GM21619 (cell line): ENCODE measurements at regions not wholly inside any gene's neighbourhood (a gene's known extent, or its start where the extent isn't known, plus 50 kb on each side); places are given as distances from the start of the nearest gene placed in this dataset.
"Not testable (repeated sequence)": the region's sequence is repeated elsewhere in the genome, so short reads cannot be mapped to it uniquely, and the experiment has no call there.

Source experiments
- ATAC-seq: cut with Tn5 transposase; IDR thresholded peaks from one replicate; pipeline ENCODE4 v1.9.1; 2021; ENCODE audit not compliant: unreplicated experiment

DNA sequence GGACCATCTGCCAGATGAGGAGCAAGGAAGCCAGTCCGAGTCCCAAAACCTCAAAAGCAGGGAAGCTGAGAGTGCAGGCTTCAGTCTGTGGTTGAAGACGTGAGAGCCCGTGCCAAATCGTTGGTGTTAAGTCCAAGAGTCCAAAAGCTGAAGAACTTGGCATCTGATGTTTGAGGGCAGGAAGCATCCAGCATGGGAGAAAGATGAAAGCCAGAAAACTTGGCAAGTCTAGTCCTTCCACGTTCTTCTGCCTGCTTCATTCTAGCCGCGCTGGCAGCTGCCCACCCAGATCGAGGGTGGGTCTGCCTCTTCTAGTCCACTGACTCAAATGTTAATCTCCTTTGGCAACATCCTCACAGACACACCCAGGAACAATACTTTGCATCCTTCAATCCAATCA lies 293.8 kb downstream of the RDH14 start:
- ATAC-seq = not testable (repeated sequence)

DNA sequence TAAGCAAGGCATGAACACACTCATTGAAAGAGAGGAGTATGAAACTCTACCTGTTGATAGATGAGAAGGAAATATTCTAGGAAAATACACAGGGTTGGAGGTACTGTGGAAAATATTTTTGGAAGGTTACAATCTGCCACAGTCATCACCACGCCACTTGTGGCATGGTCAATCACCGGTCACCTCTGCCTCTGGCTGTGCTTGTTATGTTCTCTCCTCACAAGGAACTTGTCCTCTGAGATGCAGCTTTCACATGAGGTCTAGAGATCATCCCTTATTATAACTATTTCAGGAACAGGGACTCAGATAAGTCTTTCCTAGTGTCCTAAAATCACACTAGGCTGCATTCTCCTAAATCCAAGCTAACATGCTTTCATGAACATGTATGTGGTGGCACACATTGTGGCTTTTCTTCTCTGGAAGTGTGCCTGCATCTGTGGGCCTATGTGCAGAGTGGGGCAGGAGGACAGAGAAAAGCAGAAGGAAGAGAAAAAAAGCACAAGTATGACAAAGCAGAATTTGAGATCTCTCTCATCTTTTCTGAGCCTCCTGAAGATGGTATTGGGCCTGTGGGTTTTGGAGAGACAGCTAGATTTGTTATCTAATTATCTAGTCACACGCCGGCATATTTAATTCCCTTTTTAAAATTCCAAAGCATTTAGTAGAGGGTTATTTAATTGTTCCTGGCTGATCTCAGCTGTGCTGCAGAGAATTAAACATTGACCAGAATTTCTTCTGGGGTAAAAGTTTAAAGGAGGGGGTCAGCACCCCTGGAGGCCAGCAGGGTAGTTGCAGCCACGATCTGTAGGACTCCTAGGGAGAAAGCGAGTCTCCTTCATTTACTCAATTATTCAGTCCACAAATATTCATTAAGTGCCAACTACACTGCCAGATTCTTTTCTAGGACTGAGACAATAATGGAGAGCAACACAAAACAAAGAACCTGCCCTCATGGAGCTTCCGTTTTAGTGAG lies 294.6 kb downstream of the RDH14 start:
- no peak for ATAC-seq

DNA sequence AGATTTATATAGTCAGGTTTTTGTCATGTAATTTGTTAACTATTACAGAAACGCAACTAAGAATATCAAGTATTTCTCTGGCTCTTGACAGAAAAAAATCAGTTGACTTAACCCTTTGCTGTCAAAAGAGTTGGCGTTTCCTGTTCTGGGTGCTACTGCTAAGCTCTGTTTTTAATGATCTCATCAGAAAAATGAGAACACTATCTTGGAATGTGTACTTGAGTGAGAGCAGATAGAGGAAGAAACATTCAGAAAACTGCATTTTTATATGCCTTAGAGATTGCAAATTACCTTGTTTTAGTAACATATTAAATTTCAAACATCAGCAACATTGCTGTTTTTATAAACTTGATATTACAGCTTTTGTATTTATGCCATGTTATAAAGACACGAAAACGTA lies 297.9 kb downstream of the RDH14 start:
- no peak for ATAC-seq

DNA sequence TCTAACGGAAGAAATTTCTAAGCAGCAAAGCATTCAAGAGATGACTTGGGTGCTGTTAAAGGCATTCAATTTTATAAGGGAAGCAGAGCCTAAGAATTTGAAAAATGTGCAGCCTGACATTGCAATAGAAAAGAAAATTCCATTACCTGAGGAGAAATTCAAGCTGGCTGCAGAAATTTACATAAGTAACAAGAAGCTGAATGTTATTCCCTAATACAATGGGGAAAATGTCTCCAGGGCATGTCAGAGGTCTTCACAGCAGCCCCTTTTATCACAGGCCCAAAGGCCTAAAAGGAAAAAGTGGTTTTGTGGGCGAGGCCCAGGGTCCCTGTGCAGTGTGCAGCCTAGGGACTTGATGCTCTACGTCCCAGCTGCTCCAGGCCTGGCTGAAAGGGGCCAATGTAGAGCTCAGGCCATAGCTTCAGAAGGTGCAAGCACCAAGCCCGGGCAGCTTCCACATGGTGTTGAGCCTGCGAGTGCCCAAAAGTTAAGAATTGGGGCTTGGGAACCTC lies 306.7 kb downstream of the RDH14 start:
- ATAC-seq = no peak

DNA sequence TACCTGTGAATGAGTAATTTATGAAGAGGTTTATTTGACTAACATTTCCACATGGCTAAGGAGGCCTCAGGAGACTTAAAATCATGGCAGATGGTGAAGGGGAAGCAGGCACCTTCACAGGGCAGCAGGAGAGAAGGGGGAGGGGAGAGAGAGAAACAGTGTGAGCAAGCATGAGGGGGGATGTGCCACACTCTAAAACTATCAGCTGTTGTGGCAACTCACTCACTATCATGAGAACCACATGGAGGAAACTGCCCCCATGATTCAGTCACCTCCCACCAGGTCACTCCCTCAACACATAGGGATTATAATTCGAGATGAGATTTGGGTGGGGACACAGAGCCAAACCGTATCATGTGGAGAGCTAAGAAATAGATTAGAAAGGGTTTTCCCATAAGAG lies 309.0 kb downstream of the RDH14 start:
- ATAC-seq = no peak

DNA sequence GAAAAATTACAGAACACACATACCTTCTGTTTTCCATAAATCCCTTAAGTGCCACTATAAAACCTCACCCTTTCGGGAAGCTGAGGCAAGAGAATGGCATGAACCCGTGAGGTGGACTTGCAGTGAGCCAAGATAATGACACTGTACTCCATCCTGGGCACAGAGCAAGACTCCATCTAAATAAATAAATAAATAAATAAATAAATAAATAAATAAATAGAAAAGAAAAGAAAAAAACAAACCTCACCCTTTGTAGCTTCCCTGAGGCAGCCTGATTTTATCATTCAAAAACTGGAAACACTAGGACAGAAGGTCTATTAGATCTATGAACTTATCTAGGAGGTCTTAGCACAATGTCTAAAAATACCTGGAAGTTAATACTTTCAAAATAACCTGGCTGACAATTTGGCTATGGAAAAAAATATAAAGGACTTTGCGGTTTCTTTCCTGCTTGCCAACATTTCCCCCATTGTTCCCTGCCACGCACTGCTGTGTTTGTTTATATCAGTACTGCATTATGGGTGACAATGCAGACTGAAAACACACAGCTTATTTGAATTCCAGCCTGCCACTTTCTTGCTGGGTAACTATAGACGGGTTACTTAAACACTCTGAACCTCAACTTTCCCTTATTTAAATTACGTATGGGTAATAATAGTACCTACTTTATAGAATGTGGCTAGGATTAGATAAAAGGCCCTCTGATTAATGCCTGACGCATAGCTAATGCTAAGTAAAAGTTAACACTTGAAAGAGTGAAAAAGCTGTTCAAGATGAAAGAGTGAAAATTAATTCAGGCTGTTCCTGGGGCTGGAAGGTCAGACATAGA lies 313.0 kb downstream of the RDH14 start:
- no peak for ATAC-seq

DNA sequence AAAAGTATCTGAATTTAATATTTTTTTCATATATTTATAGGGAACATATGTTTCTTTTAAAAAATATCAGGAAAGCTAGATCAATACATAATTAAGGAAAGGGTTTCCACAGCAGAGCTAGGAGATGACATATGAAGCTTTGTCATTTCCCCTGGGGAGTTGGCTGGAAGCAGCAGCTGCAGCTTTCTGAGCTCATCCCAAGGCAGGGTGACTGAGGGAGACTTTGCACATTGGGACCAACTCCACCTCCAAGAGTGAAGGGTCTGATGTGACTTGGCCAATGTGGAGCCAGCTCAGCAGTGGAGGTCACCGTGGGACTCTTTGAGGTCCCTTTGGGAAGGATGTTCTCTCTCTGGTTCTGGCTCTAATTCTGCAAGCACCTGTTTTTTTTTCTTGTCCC lies 315.1 kb downstream of the RDH14 start:
- no peak for ATAC-seq

DNA sequence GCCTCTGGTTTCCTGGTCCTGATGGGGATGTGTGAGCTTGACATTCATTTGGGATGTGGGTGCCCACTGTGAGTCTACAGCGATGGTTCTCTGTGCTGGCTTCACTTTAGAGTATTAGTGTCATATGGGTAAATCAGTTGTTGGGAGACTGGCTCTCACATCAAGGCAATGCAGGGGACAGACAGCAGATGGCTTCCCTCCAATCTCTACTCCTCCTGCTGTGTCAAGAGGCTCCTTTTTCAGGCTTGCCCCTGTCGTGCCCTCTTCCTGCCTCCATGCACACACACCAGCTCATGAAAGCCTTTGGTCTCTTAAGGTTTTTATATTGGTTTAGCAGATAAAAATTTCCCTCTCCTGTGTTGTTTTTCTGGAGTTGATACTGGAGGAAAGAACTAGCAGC lies 315.6 kb downstream of the RDH14 start:
- no peak for ATAC-seq

DNA sequence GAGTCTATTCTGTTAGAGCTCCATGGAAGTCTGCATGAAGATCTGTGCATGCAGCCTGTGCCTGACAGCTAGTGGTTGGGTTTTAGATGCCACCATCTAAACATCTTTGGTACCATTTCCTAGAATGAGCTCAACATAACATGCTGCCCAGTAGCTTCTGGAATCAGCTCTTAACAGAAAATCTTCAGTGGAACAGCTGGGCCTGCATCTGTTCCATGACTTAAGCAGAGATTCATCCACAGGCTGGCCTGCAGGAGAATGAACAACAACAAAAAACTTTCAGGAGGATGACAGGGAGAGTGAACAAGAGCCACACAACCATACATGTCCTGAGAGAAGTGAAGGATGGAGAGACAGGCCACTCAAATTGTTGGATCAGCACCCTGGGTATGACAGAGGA lies 316.6 kb downstream of the RDH14 start:
- no peak for ATAC-seq

DNA sequence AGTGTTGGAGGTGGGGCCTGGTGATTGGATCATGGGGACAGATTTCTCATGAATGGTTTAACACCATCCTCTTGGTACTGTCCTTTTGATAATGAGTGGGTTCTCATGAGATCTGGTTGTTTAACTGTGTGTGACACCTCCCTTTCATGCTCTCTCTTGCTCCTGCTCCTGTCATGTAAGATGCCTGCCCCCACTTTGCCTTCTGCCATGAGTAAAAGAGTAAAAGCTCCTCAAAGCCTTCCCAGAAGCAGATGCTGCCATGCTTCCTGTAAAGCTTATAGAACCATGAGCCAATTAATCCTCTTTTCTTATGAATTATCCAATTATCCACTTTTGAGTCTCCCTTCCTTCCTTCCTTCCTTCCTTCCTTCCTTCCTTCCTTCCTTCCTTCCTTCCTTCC lies 317.7 kb downstream of the RDH14 start:
- no peak for ATAC-seq

DNA sequence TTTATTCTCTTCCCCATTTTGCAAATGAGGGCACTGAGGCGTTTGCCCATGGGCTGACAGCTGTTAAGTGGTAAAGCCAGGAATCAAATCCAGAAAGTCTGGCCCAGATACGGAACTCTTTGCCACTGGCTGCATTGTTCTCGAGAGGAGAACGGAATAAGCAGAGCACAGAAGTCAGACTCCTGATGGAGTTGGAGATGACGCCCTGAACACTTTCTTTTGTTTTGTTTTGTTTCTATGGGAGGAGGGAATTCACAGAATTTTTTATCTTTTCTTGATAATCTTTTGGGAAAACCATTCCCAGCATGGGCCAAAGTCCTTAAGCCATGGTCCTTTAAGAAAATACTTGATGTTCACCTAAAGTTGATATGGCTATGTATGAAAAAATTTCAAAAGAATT lies 322.2 kb downstream of the RDH14 start:
- no peak for ATAC-seq

DNA sequence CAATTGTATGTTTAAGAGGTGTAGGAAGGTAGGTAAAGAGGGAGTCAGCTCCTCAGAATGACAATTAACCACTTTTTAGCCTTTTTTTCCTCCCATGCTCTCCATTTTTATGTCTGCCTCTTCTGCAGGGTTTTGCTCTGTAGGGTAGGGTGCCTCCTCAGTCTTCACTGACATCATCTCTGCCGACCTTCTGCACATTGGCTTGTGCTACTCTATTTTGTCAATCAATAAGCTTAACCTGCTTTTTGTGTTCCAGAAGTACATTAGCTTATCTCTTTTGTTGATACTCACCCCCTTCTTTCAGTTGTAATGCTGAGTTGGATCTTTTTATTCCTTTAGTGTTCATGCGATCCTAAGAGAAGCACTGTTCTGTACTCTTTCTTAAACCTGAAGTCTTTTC lies 323.2 kb downstream of the RDH14 start:
- ATAC-seq = no peak

DNA sequence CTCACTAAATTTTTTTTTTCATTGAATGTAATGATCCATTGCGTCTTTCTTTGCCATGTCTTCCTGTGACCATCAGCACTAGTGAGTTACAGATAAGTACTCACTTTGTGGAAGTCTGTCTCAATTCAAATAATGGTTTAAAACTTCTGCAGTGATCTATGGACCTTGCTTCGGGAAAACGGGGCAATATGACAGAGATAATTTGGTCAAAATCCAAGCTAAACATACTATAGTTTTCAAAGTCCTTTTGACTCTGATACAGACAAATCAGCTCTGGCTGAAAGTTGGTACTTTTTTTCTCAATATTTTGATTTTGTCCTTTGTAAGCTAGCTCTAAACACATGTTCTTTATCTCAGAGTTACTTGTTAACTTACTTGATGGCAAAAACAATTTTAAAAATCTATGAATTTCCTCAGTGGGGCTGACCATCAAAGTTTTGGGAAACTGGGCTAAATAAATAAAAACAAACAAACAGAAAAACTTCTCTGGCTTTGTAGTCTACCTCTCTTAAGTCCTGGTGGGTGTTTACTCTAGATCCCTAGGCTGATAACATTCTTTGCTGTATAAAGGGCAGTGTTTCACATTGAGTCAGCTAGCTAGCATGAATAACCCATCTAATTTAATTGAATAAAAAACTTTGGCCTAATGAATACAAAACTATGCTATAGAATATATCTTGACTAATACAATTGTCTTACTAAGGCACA lies 327.6 kb downstream of the RDH14 start:
- ATAC-seq = no peak

DNA sequence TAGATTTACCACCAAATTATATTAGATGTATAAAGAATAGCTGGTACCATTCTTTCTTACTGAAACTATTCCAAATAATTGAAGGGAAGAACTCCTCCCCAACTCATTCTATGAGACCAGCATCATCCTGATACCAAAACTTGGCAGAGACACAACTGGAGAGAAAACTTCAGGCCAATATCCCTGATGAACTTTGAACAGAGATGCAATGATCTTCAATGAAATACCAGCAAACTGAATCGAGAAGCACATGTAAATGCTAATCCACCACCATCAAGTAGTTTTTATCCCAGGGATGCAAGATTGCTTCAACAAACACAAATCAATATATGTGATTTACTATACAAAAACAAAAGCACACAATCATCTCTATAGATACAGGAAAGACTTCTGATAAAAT lies 329.8 kb downstream of the RDH14 start:
- no peak for ATAC-seq

DNA sequence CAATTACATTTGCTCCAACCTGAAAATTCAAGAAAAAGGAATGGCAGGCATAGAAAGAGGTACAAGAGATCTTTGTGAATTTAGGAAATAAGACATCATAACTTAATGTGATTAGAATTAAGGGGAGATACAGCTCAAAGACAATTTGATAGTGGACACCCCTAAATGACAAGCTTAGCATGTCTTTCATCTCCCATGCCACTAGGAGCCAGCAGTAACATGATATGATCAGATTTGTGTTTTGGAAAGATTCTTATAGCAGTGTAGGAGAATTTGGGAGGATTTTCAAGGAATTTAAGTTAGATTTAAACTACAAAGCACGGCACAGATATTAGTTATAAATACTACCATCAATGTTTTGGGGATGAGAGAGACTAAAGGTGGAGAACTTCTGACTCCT lies 340.8 kb downstream of the RDH14 start:
- ATAC-seq = no peak

DNA sequence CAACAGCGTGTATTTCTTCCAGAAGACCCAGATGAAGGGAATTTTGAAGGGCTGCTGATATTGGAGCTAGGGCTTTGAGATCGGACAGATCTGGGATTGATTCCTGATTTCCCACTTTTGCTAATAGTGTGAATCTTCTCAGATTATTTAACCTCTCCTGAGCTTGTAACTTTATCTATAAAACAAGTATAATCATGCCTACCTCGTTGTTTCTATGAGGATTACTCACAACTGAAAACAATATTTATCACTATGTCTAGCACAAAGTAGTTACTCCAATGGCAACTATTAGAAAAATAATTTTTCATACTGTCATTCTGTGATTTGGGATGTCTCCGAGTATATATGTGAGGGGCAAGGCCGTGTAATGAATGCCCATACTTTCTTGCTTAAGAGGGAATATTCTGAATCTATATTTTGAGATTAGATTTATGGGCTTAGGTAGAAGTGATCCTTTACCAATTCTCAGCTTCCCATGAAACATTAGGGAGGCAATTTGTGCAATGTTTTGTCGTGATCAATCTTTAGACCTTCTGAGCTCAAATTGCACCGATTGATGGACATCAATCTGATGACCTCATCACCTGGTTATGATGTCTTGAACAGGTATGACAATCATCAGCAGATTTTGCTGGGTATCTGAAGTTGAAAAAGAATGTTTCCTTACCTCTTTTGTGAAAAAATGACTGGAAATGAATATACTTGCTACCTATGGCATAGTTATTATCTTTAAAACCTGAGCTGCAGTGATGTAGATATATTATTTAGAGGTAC lies 339.9 kb downstream of the KCNS3 start:
- ATAC-seq = no peak

DNA sequence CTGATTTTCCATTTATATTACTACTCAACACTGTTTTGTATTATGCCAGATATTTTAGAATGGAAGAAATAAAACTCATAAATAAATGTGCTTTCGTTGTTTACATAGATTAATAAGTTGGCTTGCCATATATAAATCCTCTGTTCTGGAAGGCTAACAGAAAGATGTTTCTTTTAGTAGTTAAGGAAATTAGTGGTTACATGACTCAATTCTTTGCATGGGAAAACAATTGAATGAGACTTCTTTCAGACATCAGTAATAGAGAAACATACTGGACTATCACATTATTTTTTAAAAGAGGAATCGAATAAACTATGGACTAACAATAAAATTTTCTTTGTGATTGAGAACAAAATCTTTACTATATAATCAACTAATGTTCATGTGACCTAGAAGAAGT lies 336.5 kb downstream of the KCNS3 start:
- no peak for ATAC-seq

DNA sequence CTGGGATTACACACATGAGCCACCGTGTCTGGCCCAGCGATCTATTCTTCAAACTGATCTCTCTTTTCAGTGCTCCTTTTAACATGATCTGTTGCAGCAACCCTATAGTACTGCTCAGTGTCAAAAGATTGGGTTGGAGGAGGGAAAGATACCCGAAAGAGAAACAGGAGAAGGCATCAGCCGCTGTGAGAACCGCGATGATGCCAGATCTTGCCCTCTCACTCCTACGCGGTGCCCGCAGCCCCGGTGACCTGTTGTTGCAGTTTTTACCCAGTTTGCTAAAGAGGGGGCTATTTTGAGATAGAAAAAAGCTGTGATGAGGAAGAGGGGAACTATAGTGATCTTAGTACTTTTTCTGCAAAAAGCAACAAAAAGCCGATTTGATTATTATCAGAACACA lies 335.5 kb downstream of the KCNS3 start:
- no peak for ATAC-seq

DNA sequence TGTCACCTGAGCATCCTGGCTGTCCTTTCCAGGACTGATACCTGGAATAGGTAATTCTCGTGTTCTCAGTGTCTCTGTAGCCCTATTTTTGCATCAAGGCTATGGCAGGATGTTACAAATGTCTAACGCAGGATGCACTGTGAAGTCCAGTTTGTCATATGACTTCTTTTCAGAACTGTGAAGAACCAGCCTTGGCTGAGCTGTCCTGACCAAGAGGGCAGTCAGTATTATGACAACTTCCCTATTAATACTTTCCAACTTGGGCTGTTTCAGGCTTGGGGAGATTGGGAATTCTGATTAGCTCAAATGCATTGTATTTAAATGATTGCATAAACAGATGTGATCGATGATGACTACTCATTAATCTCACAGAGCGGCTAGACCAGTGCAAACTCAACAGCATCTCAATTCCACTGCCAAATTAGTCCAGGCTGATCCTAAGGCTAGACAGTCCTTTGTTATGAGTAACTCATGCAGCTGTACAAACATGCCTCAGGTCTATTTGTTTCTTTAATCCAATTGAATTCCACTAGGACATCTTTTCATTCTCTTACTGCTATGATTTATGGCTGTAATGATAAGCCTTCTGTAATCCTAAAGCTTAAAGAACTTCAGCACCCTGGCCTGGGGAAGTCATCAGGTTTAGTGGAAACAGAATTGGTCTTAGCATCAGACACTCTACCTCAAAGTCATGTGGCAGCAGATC lies 331.6 kb downstream of the KCNS3 start:
- no peak for ATAC-seq

DNA sequence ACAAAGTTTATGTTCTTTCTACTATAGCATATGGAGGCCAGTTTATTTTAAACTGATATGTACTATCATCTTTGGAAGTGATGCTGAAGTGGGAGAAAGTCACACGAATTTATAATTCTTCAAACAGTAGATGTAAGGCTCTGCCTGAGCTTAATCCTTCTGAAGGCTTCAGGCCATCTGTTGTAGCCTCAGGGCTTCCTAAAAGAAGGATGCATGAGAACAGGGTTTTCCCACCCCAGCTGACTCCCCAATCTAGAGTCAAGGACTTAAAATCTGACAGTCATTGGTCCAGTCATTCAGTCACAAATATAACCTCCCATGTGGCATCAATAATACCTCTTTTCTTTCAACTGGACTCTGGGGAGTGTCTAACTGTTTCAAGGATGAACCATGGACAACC lies 330.5 kb downstream of the KCNS3 start:
- no peak for ATAC-seq
